ENCODE measurements at regions not wholly inside any gene's neighbourhood (a gene's known extent, or its start where the extent isn't known, plus 50 kb on each side); places are given as distances from the start of the nearest gene placed in this dataset.
"Not testable (repeated sequence)": the region's sequence is repeated elsewhere in the genome, so short reads cannot be mapped to it uniquely, and the experiment has no call there.

- H2AFZ ChIP-seq (ENCODE audit: low read length); H3K4me3 ChIP-seq (ENCODE audit: low read length); H3F3A ChIP-seq (ENCODE audit: low read length, unreplicated experiment); H3K36me3 ChIP-seq (ENCODE audit: low read depth, low read length); POLR2A ChIA-PET (ENCODE audit: unreplicated experiment); H3K79me2 ChIP-seq (ENCODE audit: low read length); BruUV-seq (replicated peaks); H3K27ac ChIP-seq (ENCODE audit: low read length); intact Hi-C loops (cut with micrococcal nuclease); H3K27me3 ChIP-seq (ENCODE audit: low read length); H3K4me1 ChIP-seq (ENCODE audit: insufficient read depth, low read length); DNase-seq; H3K9me3 ChIP-seq (ENCODE audit: low read length); H4K20me1 ChIP-seq (ENCODE audit: low read length); H3K9me2 ChIP-seq (replicated peaks; ENCODE audit: low read length); H3K4me2 ChIP-seq (ENCODE audit: low read length); ATAC-seq; CTCF ChIA-PET; H3K9ac ChIP-seq (ENCODE audit: low read length): not testable (repeated sequence)
Measured at GRCh38 chr6:60870779-60871178, 1415.2 kb downstream of the KHDRBS2 start.

DNA sequence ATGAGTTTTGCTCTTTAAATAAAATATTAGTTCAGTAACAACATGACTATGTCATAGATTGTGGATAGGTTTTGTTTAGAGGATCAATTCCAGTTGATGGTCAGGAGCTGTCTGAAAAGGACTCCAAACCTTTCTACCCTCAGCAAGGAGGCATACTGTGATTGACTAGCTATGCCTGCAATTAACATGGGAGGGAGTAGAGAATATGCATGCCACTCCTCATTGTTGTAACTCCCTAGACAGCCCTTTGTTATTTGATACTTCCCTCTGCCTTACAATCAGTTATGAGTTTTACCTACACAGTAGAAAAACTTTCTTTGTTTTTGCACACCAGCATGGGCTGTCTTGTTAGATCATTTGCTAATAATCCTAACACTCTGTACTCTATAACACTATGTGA lies 1418.5 kb downstream of the KHDRBS2 start:
- Histone ChIP-seq H3K27me3 (ENCODE audit: low read length) (no peaks in the 10 kb centered on the region), H2AFZ (ENCODE audit: low read length) (no peak overlapping the region), H3K9me2 (replicated peaks; ENCODE audit: low read length) (no peaks in the 10 kb centered on the region), H3K4me1 (ENCODE audit: insufficient read depth, low read length) (no peaks in the 10 kb centered on the region), H3K27ac (ENCODE audit: low read length) (no peak overlapping the region), H3K9ac (ENCODE audit: low read length) (no peak overlapping the region), H3K4me3 (ENCODE audit: low read length) (no peak overlapping the region), H3K79me2 (ENCODE audit: low read length) (no peaks in the 10 kb centered on the region), H3K36me3 (ENCODE audit: low read depth, low read length) (no peaks in the 10 kb centered on the region), H3K9me3 (ENCODE audit: low read length) (no peaks in the 10 kb centered on the region), H3K4me2 (ENCODE audit: low read length) (no peak overlapping the region), H4K20me1 (ENCODE audit: low read length) (no peaks in the 10 kb centered on the region), H3F3A (ENCODE audit: low read length, unreplicated experiment) (no peaks in the 10 kb centered on the region)
- intact Hi-C loops (cut with micrococcal nuclease) = no loop called here
- no TSS peak for BruUV-seq (replicated peaks)
- no peak for TF ChIP-seq EZH2phosphoT487 (IDR thresholded peaks at IDR 0.05; ENCODE audit: borderline replicate concordance, low read length)
- TF ChIP-seq CTCF (conservative IDR thresholded peaks at IDR 0.05; ENCODE audit: low read depth, low read length) = no peak
- no peak for TF ChIP-seq EZH2 (IDR thresholded peaks at IDR 0.05; ENCODE audit: low read length, unreplicated experiment)
- ATAC-seq (no peak), DNase-seq (no peak)
- CTCF ChIA-PET = no interaction called here
- POLR2A ChIA-PET (ENCODE audit: unreplicated experiment) = no interaction called here

GRCh38 chr6:60843175-60843982 lies 1442.6 kb downstream of the KHDRBS2 start:
- H3K9ac ChIP-seq (ENCODE audit: low read length); CTCF ChIA-PET; POLR2A ChIA-PET (ENCODE audit: unreplicated experiment); H3K4me3 ChIP-seq (ENCODE audit: low read length); H3K9me2 ChIP-seq (replicated peaks; ENCODE audit: low read length); H3K4me1 ChIP-seq (ENCODE audit: insufficient read depth, low read length); H4K20me1 ChIP-seq (ENCODE audit: low read length); H3K36me3 ChIP-seq (ENCODE audit: low read depth, low read length); H2AFZ ChIP-seq (ENCODE audit: low read length); intact Hi-C loops (cut with micrococcal nuclease); BruUV-seq (replicated peaks); DNase-seq; H3K27me3 ChIP-seq (ENCODE audit: low read length); H3F3A ChIP-seq (ENCODE audit: low read length, unreplicated experiment); H3K9me3 ChIP-seq (ENCODE audit: low read length); ATAC-seq; H3K27ac ChIP-seq (ENCODE audit: low read length); H3K4me2 ChIP-seq (ENCODE audit: low read length); H3K79me2 ChIP-seq (ENCODE audit: low read length): not testable (repeated sequence)

GRCh38 chr6:60830726-60831125 lies 1455.3 kb downstream of the KHDRBS2 start:
- H3K9me2 ChIP-seq (replicated peaks; ENCODE audit: low read length); ATAC-seq; H3K36me3 ChIP-seq (ENCODE audit: low read depth, low read length); DNase-seq; intact Hi-C loops (cut with micrococcal nuclease); BruUV-seq (replicated peaks); H3K27ac ChIP-seq (ENCODE audit: low read length); POLR2A ChIA-PET (ENCODE audit: unreplicated experiment); H3K27me3 ChIP-seq (ENCODE audit: low read length); H3F3A ChIP-seq (ENCODE audit: low read length, unreplicated experiment); H3K9ac ChIP-seq (ENCODE audit: low read length); H3K4me2 ChIP-seq (ENCODE audit: low read length); H3K4me1 ChIP-seq (ENCODE audit: insufficient read depth, low read length); H3K79me2 ChIP-seq (ENCODE audit: low read length); CTCF ChIA-PET; H2AFZ ChIP-seq (ENCODE audit: low read length); H3K4me3 ChIP-seq (ENCODE audit: low read length); H3K9me3 ChIP-seq (ENCODE audit: low read length); H4K20me1 ChIP-seq (ENCODE audit: low read length): not testable (repeated sequence)

- DNase-seq; H3K9ac ChIP-seq (ENCODE audit: low read length); H3K9me2 ChIP-seq (replicated peaks; ENCODE audit: low read length); H3F3A ChIP-seq (ENCODE audit: low read length, unreplicated experiment); ATAC-seq; H3K79me2 ChIP-seq (ENCODE audit: low read length); BruUV-seq (replicated peaks); H3K27ac ChIP-seq (ENCODE audit: low read length); POLR2A ChIA-PET (ENCODE audit: unreplicated experiment); H3K4me1 ChIP-seq (ENCODE audit: insufficient read depth, low read length); H4K20me1 ChIP-seq (ENCODE audit: low read length); H3K4me3 ChIP-seq (ENCODE audit: low read length); H3K4me2 ChIP-seq (ENCODE audit: low read length); H3K9me3 ChIP-seq (ENCODE audit: low read length); CTCF ChIA-PET; intact Hi-C loops (cut with micrococcal nuclease); H3K27me3 ChIP-seq (ENCODE audit: low read length); H2AFZ ChIP-seq (ENCODE audit: low read length); H3K36me3 ChIP-seq (ENCODE audit: low read depth, low read length): not testable (repeated sequence)
Measured at GRCh38 chr6:60822597-60822996, 1463.4 kb downstream of the KHDRBS2 start.

DNA sequence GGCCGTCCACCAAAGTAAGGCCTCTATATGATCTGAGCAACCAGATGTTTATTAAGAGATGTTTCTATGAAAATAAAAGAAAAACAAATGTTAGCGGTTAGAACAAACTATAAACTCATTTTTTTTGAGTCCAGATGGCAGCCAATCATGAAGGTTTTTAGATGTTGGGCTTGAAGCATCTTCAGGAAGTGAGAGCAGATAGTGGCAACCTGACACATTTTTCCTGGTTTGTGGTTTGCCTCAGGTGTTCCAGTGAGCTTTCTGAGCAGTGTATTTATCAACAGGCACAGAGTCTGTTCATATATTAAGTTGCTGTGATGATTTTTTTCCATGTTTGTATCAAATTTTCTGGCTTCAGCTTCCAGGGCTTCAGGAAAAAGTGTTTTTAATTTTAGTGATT lies 1468.0 kb downstream of the KHDRBS2 start:
- intact Hi-C loops (cut with micrococcal nuclease); CTCF ChIA-PET; H3K4me2 ChIP-seq (ENCODE audit: low read length); DNase-seq; H3K36me3 ChIP-seq (ENCODE audit: low read depth, low read length); H2AFZ ChIP-seq (ENCODE audit: low read length); H3K4me1 ChIP-seq (ENCODE audit: insufficient read depth, low read length); H3K27ac ChIP-seq (ENCODE audit: low read length); POLR2A ChIA-PET (ENCODE audit: unreplicated experiment); H3K9me3 ChIP-seq (ENCODE audit: low read length); H3K9ac ChIP-seq (ENCODE audit: low read length); H4K20me1 ChIP-seq (ENCODE audit: low read length); ATAC-seq; BruUV-seq (replicated peaks); H3F3A ChIP-seq (ENCODE audit: low read length, unreplicated experiment); H3K4me3 ChIP-seq (ENCODE audit: low read length); H3K27me3 ChIP-seq (ENCODE audit: low read length); H3K9me2 ChIP-seq (replicated peaks; ENCODE audit: low read length); H3K79me2 ChIP-seq (ENCODE audit: low read length): not testable (repeated sequence)
